ENCODE measurements at regions not wholly inside any gene's neighbourhood (a gene's known extent, or its start where the extent isn't known, plus 50 kb on each side); places are given as distances from the start of the nearest gene placed in this dataset.

- no peak for DNase-seq (ENCODE audit: low read depth)
- H3K4me3 ChIP-seq (ENCODE audit: low read depth, low read length): no peak overlapping the region
- no peak for TF ChIP-seq CTCF (IDR thresholded peaks at IDR 0.05; ENCODE audit: insufficient read depth, low read depth, low read length, missing control alignments)
Observed at GRCh38 chr20:11337361-11338130, 580.1 kb upstream of the BTBD3 start.

GRCh38 chr20:11338496-11339306, 579.0 kb upstream of the BTBD3 start:
- TF ChIP-seq CTCF (IDR thresholded peaks at IDR 0.05; ENCODE audit: insufficient read depth, low read depth, low read length, missing control alignments): no peak
- DNase-seq (ENCODE audit: low read depth): no peak
- no peak overlapping the region for H3K4me3 ChIP-seq (ENCODE audit: low read depth, low read length)

- TF ChIP-seq CTCF (IDR thresholded peaks at IDR 0.05; ENCODE audit: insufficient read depth, low read depth, low read length, missing control alignments): no peak
- no peak for DNase-seq (ENCODE audit: low read depth)
- no peak overlapping the region for H3K4me3 ChIP-seq (ENCODE audit: low read depth, low read length)
Observed at GRCh38 chr20:11344939-11345338, 572.8 kb upstream of the BTBD3 start.

GRCh38 chr20:11347738-11348137, 570.0 kb upstream of the BTBD3 start:
- TF ChIP-seq CTCF (IDR thresholded peaks at IDR 0.05; ENCODE audit: insufficient read depth, low read depth, low read length, missing control alignments): no peak
- DNase-seq (ENCODE audit: low read depth): no peak

GRCh38 chr20:11350126-11351005, 567.3 kb upstream of the BTBD3 start:
- DNase-seq (ENCODE audit: low read depth): no peak
- TF ChIP-seq CTCF (IDR thresholded peaks at IDR 0.05; ENCODE audit: insufficient read depth, low read depth, low read length, missing control alignments): no peak

More at GRCh38 chr20:11347738-11348137, 570.0 kb upstream of the BTBD3 start:
- H3K4me3 ChIP-seq (ENCODE audit: low read depth, low read length): no peak overlapping the region

GRCh38 chr20:11352041-11352440, 565.7 kb upstream of the BTBD3 start:
- DNase-seq (ENCODE audit: low read depth): no peak
- no peak for TF ChIP-seq CTCF (IDR thresholded peaks at IDR 0.05; ENCODE audit: insufficient read depth, low read depth, low read length, missing control alignments)
- no peak overlapping the region for H3K4me3 ChIP-seq (ENCODE audit: low read depth, low read length)

More at GRCh38 chr20:11350126-11351005, 567.3 kb upstream of the BTBD3 start:
- H3K4me3 ChIP-seq (ENCODE audit: low read depth, low read length): no peak overlapping the region
